ENCODE measurements at regions not wholly inside any gene's neighbourhood (a gene's known extent, or its start where the extent isn't known, plus 50 kb on each side); places are given as distances from the start of the nearest gene placed in this dataset.

DNA sequence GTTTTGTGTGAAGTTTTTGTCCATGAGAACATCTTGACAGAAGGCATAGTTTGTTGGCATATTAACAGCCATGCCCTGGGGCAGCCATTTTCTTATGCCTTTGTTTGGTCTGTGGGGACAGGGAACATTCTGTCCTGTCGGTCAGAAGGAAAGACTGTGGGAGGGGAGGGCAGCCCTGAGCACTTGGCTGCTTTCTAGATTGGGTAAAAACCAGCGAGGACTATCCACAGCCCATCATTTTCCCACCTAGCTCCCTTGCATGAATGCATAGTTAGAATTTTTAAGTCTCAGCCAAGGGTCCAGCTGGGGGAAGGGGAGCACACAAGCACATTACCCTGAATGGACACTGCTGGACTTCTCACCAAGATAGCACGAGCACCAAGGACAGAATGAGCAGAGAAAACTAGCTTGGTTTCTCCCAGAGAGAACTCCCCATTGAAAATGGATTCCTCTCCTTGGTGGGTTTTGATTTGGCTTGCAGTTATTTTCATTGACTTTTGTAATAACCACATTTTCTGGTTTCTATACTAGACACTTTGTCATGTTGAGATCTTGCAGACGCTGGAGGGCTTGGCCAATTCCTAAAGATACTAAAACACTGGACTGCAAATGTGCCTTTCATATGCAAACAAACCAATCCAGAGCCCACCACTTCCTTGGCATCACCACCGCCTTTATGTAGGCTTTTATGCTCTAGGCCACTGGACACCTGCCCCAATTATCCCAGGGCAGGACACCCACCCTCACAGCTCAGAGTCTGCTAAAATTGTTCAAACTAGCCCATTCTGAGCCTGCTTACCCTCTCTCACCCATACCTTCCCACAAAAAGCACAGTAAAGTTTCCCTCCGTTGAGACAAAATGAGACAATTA, 129.9 kb downstream of the BOD1 start:
- TF ChIP-seq SMC3 (IDR thresholded peaks at IDR 0.05; ENCODE audit: low read depth, low read length) (no peak), FOXJ3 (CRISPR knock-in tag; IDR thresholded peaks at IDR 0.05) (no peak), FOXM1 (IDR thresholded peaks at IDR 0.05; ENCODE audit: low read depth) (no peak), TEAD4 (IDR thresholded peaks at IDR 0.05; ENCODE audit: borderline replicate concordance, insufficient read depth) (no peak), RFX5 (IDR thresholded peaks at IDR 0.05; ENCODE audit: low read length) (no peak), GATA2 (CRISPR knock-in tag; IDR thresholded peaks at IDR 0.05) (no peak), NFIC (IDR thresholded peaks at IDR 0.05; ENCODE audit: borderline replicate concordance) (no peak), YY1 (IDR thresholded peaks at IDR 0.05; ENCODE audit: low read depth) (no peak), FOSL2 (IDR thresholded peaks at IDR 0.05; ENCODE audit: borderline replicate concordance, low read depth) (no peak), MEF2A (IDR thresholded peaks at IDR 0.05; ENCODE audit: borderline replicate concordance, low read depth) (no peak)
- TF ChIP-seq, protein P1, sequence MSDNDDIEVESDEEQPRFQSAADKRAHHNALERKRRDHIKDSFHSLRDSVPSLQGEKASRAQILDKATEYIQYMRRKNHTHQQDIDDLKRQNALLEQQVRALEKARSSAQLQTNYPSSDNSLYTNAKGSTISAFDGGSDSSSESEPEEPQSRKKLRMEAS (IDR thresholded peaks at IDR 0.05; ENCODE audit: low read depth): no peak
- TF ChIP-seq, protein P2, sequence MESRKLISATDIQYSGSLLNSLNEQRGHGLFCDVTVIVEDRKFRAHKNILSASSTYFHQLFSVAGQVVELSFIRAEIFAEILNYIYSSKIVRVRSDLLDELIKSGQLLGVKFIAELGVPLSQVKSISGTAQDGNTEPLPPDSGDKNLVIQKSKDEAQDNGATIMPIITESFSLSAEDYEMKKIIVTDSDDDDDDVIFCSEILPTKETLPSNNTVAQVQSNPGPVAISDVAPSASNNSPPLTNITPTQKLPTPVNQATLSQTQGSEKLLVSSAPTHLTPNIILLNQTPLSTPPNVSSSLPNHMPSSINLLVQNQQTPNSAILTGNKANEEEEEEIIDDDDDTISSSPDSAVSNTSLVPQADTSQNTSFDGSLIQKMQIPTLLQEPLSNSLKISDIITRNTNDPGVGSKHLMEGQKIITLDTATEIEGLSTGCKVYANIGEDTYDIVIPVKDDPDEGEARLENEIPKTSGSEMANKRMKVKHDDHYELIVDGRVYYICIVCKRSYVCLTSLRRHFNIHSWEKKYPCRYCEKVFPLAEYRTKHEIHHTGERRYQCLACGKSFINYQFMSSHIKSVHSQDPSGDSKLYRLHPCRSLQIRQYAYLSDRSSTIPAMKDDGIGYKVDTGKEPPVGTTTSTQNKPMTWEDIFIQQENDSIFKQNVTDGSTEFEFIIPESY (IDR thresholded peaks at IDR 0.05; ENCODE audit: borderline replicate concordance, low read depth): no peak
- TF ChIP-seq, protein P3, sequence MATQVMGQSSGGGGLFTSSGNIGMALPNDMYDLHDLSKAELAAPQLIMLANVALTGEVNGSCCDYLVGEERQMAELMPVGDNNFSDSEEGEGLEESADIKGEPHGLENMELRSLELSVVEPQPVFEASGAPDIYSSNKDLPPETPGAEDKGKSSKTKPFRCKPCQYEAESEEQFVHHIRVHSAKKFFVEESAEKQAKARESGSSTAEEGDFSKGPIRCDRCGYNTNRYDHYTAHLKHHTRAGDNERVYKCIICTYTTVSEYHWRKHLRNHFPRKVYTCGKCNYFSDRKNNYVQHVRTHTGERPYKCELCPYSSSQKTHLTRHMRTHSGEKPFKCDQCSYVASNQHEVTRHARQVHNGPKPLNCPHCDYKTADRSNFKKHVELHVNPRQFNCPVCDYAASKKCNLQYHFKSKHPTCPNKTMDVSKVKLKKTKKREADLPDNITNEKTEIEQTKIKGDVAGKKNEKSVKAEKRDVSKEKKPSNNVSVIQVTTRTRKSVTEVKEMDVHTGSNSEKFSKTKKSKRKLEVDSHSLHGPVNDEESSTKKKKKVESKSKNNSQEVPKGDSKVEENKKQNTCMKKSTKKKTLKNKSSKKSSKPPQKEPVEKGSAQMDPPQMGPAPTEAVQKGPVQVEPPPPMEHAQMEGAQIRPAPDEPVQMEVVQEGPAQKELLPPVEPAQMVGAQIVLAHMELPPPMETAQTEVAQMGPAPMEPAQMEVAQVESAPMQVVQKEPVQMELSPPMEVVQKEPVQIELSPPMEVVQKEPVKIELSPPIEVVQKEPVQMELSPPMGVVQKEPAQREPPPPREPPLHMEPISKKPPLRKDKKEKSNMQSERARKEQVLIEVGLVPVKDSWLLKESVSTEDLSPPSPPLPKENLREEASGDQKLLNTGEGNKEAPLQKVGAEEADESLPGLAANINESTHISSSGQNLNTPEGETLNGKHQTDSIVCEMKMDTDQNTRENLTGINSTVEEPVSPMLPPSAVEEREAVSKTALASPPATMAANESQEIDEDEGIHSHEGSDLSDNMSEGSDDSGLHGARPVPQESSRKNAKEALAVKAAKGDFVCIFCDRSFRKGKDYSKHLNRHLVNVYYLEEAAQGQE (IDR thresholded peaks at IDR 0.05; ENCODE audit: low read depth, low read length): no peak
- no peak for DNase-seq
- Histone ChIP-seq H4K20me1 (ENCODE audit: insufficient read depth) (no peaks in the 10 kb centered on the region), H3K4me2 (no peak overlapping the region), H3K4me3 (ENCODE audit: low read depth in 2 of 2, low read length in 1 of 2) (no peak overlapping the region), H3K4me1 (ENCODE audit: control insufficient read depth in 1 of 2, insufficient read depth in 2 of 2, low read depth in 1 of 2, low read length in 1 of 2) (no peaks in the 10 kb centered on the region), H2AFZ (ENCODE audit: low read depth) (no peak overlapping the region), H3F3A (replicated peaks; ENCODE audit: insufficient read depth) (no peaks in the 10 kb centered on the region), H3K36me3 (replicated peaks in 1 of 2; ENCODE audit: control insufficient read depth in 1 of 2, insufficient read depth in 2 of 2, low read length in 1 of 2) (no peaks in the 10 kb centered on the region), H3K27ac (ENCODE audit: low read depth in 2 of 2, low read length in 1 of 2) (no peak overlapping the region), H3K79me2 (ENCODE audit: insufficient read depth) (no peaks in the 10 kb centered on the region), H3K9ac (no peak overlapping the region), H3K9me2 (no peaks in the 10 kb centered on the region), H3K9me3 (no peaks in the 10 kb centered on the region), H3K27me3 (ENCODE audit: insufficient read depth) (no peaks in the 10 kb centered on the region; the same call in 1 of the 2 replicates)
- CTCF ChIA-PET: interaction anchor here (0.8 to 1.1 kb wide), 2 partner anchors 11 to 36 kb away, joined by 3 to 4 read pairs; no protein-coding TSS in a partner anchor
- POLR2A ChIA-PET: no interaction called here
- 34% methylated on average over 6 of the region's 6 CpGs for WGBS (ENCODE audit: low lambda C conversion rate)
